ENCODE measurements at regions not wholly inside any gene's neighbourhood (a gene's known extent, or its start where the extent isn't known, plus 50 kb on each side); places are given as distances from the start of the nearest gene placed in this dataset.

GRCh38 chr13:77480066-77480465, 55.4 kb upstream of the SCEL start:
- FAIRE-seq = no peak
- no peak for DNase-seq (ENCODE audit: insufficient read length, low spot score)
- no peak for TF ChIP-seq CTCF (IDR thresholded peaks at IDR 0.05; ENCODE audit: insufficient read depth, missing control alignments)

GRCh38 chr13:77479326-77479725, 56.2 kb upstream of the SCEL start:
- no peak for TF ChIP-seq CTCF (IDR thresholded peaks at IDR 0.05; ENCODE audit: insufficient read depth, missing control alignments)
- FAIRE-seq (no peak), DNase-seq (ENCODE audit: insufficient read length, low spot score) (no peak)

GRCh38 chr13:77477299-77477848, 58.1 kb upstream of the SCEL start:
- TF ChIP-seq CTCF (IDR thresholded peaks at IDR 0.05; ENCODE audit: insufficient read depth, missing control alignments) = no peak
- no peak for FAIRE-seq

GRCh38 chr13:77476456-77476855, 59.0 kb upstream of the SCEL start:
- no peak for DNase-seq (ENCODE audit: insufficient read length, low spot score)
- TF ChIP-seq CTCF (IDR thresholded peaks at IDR 0.05; ENCODE audit: insufficient read depth, missing control alignments) = no peak
- no peak for FAIRE-seq

More at GRCh38 chr13:77477299-77477848, 58.1 kb upstream of the SCEL start:
- DNase-seq (ENCODE audit: insufficient read length, low spot score) = no peak

GRCh38 chr13:77475345-77476084, 60.0 kb upstream of the SCEL start:
- FAIRE-seq (no peak), DNase-seq (ENCODE audit: insufficient read length, low spot score) (no peak)

GRCh38 chr13:77470986-77471385, 64.5 kb upstream of the SCEL start:
- no peak for DNase-seq (ENCODE audit: insufficient read length, low spot score)
- no peak for FAIRE-seq
- no peak for TF ChIP-seq CTCF (IDR thresholded peaks at IDR 0.05; ENCODE audit: insufficient read depth, missing control alignments)

More at GRCh38 chr13:77475345-77476084, 60.0 kb upstream of the SCEL start:
- TF ChIP-seq CTCF (IDR thresholded peaks at IDR 0.05; ENCODE audit: insufficient read depth, missing control alignments) = no peak

- no peak for TF ChIP-seq CTCF (IDR thresholded peaks at IDR 0.05; ENCODE audit: insufficient read depth, missing control alignments)
- DNase-seq (ENCODE audit: insufficient read length, low spot score) = no peak
- FAIRE-seq = no peak
These were observed 68.6 kb upstream of the SCEL start for GRCh38 chr13:77466753-77467422.

All from D721Med (cell line).